ENCODE measurements at regions not wholly inside any gene's neighbourhood (a gene's known extent, or its start where the extent isn't known, plus 50 kb on each side); places are given as distances from the start of the nearest gene placed in this dataset.

GRCh38 chr9:89825669-89826068 is 220.9 kb downstream of the GADD45G start:
- Histone ChIP-seq H3K4me1 (no peaks in the 10 kb centered on the region), H3K4me3 (ENCODE audit: low read depth, low read length) (no peak overlapping the region), H3K27me3 (replicated peaks; ENCODE audit: control insufficient read depth, insufficient read depth, low read length) (no peaks in the 10 kb centered on the region), H3K36me3 (ENCODE audit: control insufficient read depth, insufficient read depth, low read length) (no peaks in the 10 kb centered on the region), H3K9me3 (no peaks in the 10 kb centered on the region)
- H3K27me3 Mint-ChIP-seq (ENCODE audit: insufficient read depth, unreplicated experiment) = no peaks in the 10 kb centered on the region
- no peak for DNase-seq
- no peaks in the 10 kb centered on the region for H3K9me3 Mint-ChIP-seq (ENCODE audit: unreplicated experiment)
- no peaks in the 10 kb centered on the region for H3K4me1 Mint-ChIP-seq (ENCODE audit: low read depth, unreplicated experiment)
- no peak overlapping the region for H3K27ac Mint-ChIP-seq (ENCODE audit: unreplicated experiment)
- no peak for TF ChIP-seq CTCF (IDR thresholded peaks at IDR 0.05; ENCODE audit: insufficient read depth in 1 of 2, low read depth in 1 of 2, low read length in 1 of 2, severe bottlenecking in 1 of 2, unreplicated experiment in 1 of 2)
- no peaks in the 10 kb centered on the region for H3K36me3 Mint-ChIP-seq (ENCODE audit: insufficient read depth, unreplicated experiment)
- POLR2A ChIA-PET = no interaction called here
- H3K4me3 Mint-ChIP-seq (ENCODE audit: unreplicated experiment) = no peak overlapping the region
- intact Hi-C loops (cut with micrococcal nuclease; ENCODE audit: unreplicated experiment) = no loop called here
- BruUV-seq (replicated peaks) = no TSS peak
- CTCF ChIA-PET = no interaction called here

GRCh38 chr9:89826186-89826585 is 221.4 kb downstream of the GADD45G start:
- POLR2A ChIA-PET = no interaction called here
- no TSS peak for BruUV-seq (replicated peaks)
- Histone ChIP-seq H3K9me3 (no peaks in the 10 kb centered on the region), H3K4me1 (no peaks in the 10 kb centered on the region), H3K27me3 (replicated peaks; ENCODE audit: control insufficient read depth, insufficient read depth, low read length) (no peaks in the 10 kb centered on the region), H3K36me3 (ENCODE audit: control insufficient read depth, insufficient read depth, low read length) (no peaks in the 10 kb centered on the region), H3K4me3 (ENCODE audit: low read depth, low read length) (no peak overlapping the region)
- H3K36me3 Mint-ChIP-seq (ENCODE audit: insufficient read depth, unreplicated experiment) = no peaks in the 10 kb centered on the region
- no peak overlapping the region for H3K4me3 Mint-ChIP-seq (ENCODE audit: unreplicated experiment)
- H3K27ac Mint-ChIP-seq (ENCODE audit: unreplicated experiment) = no peak overlapping the region
- no peak for DNase-seq
- intact Hi-C loops (cut with micrococcal nuclease; ENCODE audit: unreplicated experiment) = no loop called here
- no peaks in the 10 kb centered on the region for H3K27me3 Mint-ChIP-seq (ENCODE audit: insufficient read depth, unreplicated experiment)
- CTCF ChIA-PET = no interaction called here
- no peaks in the 10 kb centered on the region for H3K9me3 Mint-ChIP-seq (ENCODE audit: unreplicated experiment)
- no peaks in the 10 kb centered on the region for H3K4me1 Mint-ChIP-seq (ENCODE audit: low read depth, unreplicated experiment)
- no peak for TF ChIP-seq CTCF (IDR thresholded peaks at IDR 0.05; ENCODE audit: insufficient read depth in 1 of 2, low read depth in 1 of 2, low read length in 1 of 2, severe bottlenecking in 1 of 2, unreplicated experiment in 1 of 2)

GRCh38 chr9:89829346-89829745 is 224.5 kb downstream of the GADD45G start:
- Histone ChIP-seq H3K36me3 (ENCODE audit: control insufficient read depth, insufficient read depth, low read length) (no peaks in the 10 kb centered on the region), H3K4me3 (ENCODE audit: low read depth, low read length) (no peak overlapping the region), H3K27me3 (replicated peaks; ENCODE audit: control insufficient read depth, insufficient read depth, low read length) (no peaks in the 10 kb centered on the region), H3K4me1 (no peaks in the 10 kb centered on the region), H3K9me3 (no peaks in the 10 kb centered on the region)
- ChIA-PET POLR2A (no interaction called here), CTCF (no interaction called here)
- TF ChIP-seq CTCF (IDR thresholded peaks at IDR 0.05; ENCODE audit: insufficient read depth in 1 of 2, low read depth in 1 of 2, low read length in 1 of 2, severe bottlenecking in 1 of 2, unreplicated experiment in 1 of 2) = no peak
- H3K27ac Mint-ChIP-seq (ENCODE audit: unreplicated experiment) = no peak overlapping the region
- no peaks in the 10 kb centered on the region for H3K9me3 Mint-ChIP-seq (ENCODE audit: unreplicated experiment)
- no peaks in the 10 kb centered on the region for H3K36me3 Mint-ChIP-seq (ENCODE audit: insufficient read depth, unreplicated experiment)
- no peaks in the 10 kb centered on the region for H3K27me3 Mint-ChIP-seq (ENCODE audit: insufficient read depth, unreplicated experiment)
- no peak overlapping the region for H3K4me3 Mint-ChIP-seq (ENCODE audit: unreplicated experiment)
- DNase-seq = no peak
- intact Hi-C loops (cut with micrococcal nuclease; ENCODE audit: unreplicated experiment) = no loop called here
- no TSS peak for BruUV-seq (replicated peaks)
- H3K4me1 Mint-ChIP-seq (ENCODE audit: low read depth, unreplicated experiment) = no peaks in the 10 kb centered on the region

All from Caco-2 (cell line).